LHCN-M2 (cell line): ENCODE measurements at regions not wholly inside any gene's neighbourhood (a gene's known extent, or its start where the extent isn't known, plus 50 kb on each side); places are given as distances from the start of the nearest gene placed in this dataset.
"Not testable (repeated sequence)": the region's sequence is repeated elsewhere in the genome, so short reads cannot be mapped to it uniquely, and the experiment has no call there.

Source experiments
- DNase-seq: peaks from one replicate; pipeline ENCODE4 v3.0.0-alpha.2; 2012; ENCODE audit warnings: low read depth

- DNase-seq, result no peak
Observed at GRCh38 chr3:187540847-187541246, 129.3 kb downstream of the SST start.

DNA sequence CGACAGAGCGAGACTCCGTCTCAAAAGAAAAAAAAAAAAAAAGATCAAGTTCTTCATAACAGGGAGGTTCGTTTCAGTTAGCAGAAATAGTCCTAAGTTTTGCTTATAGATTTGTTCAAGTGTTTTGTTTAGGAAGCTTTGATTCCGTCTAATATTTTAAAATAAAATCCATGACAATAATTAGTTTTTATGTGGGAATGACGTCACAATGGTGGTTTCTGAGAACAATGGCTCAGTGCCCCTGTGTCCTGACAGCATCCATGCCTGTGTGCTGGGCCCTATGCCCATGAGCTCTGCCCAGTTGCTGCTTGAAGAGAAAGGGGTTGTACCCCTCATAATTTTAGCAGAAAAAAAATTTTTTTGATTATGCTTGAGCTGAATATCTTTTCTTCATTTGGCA is 134.0 kb downstream of the SST start:
- DNase-seq, result no peak

- DNase-seq, result no peak
Observed at GRCh38 chr3:187533797-187534196, 136.4 kb downstream of the SST start.

DNA sequence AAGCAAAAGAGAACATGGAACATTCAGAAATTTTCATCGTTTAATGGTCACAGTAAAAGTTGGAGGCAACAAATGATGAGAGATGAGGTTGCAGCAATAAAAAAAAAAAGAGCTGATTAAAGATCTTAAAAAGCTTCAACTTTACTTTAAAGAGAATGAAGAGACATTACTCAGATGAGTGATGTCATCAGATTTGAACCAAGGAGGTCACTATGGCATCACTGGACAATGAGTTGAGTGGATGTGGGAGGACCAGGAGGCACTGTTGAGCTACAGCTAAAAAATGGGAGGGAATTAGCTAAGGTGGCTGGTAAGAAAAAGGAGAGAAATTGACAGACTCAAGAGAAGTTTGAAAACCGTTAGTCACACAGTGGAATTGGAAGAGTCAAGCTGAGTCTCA is 138.4 kb downstream of the SST start:
- DNase-seq, result no peak

DNA sequence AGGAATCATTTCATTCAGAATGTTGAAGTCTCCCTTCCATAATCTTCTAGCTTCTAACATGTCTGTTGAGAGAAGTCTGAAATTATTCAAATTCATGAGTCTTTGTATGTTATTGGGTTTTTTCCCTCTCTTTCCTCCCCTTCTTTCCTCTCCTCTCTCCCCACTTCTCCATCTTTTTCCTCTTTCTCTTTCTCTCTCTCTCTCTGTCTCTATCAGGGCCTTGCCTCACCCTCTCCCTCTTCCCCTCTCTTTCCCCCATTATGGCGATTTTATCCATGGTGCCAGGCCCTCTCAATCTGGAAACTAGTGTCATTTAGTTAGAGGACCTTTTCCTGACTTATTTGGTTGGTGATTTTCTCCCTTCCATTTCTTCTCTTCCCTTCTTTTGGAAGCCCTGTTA is 147.3 kb downstream of the SST start:
- DNase-seq, result no peak

DNA sequence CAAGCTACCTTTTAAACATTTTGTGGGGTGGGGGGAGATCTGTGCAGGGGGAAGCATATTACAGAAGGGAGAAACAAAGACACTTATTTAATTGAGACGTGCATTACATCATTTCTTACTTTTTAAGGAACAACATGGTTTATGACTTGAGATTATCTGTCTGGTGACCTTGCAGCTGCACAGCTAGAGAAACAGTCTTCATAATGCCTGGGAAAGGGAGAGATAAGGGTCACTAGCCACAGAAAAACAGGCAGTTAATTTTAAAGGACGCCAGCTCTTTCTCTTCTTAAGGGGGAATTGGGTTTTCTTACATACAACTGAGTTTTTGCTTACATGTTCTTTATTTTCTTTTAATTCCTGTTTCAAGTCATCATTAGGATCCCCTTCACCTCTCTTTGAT is 147.9 kb downstream of the SST start:
- DNase-seq, result no peak

DNA sequence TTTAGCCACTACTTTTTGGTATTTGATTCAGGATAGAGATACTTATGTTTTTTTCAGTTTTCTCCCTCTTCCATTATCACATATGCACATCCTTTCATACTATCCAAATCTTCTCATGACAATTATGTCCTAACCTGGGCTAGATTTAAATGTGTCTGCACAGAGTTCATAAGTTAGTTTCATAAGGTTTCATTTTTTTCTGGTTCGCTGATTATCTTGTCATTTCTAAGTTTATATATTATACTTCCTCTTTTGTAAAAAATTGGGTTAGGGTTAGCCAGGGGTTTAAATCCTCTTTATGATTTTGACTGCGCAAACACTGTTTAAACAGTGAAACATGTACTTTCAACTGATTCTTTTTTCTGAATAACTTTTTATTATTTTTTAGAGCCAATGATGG is 148.6 kb downstream of the SST start:
- DNase-seq, result no peak

DNA sequence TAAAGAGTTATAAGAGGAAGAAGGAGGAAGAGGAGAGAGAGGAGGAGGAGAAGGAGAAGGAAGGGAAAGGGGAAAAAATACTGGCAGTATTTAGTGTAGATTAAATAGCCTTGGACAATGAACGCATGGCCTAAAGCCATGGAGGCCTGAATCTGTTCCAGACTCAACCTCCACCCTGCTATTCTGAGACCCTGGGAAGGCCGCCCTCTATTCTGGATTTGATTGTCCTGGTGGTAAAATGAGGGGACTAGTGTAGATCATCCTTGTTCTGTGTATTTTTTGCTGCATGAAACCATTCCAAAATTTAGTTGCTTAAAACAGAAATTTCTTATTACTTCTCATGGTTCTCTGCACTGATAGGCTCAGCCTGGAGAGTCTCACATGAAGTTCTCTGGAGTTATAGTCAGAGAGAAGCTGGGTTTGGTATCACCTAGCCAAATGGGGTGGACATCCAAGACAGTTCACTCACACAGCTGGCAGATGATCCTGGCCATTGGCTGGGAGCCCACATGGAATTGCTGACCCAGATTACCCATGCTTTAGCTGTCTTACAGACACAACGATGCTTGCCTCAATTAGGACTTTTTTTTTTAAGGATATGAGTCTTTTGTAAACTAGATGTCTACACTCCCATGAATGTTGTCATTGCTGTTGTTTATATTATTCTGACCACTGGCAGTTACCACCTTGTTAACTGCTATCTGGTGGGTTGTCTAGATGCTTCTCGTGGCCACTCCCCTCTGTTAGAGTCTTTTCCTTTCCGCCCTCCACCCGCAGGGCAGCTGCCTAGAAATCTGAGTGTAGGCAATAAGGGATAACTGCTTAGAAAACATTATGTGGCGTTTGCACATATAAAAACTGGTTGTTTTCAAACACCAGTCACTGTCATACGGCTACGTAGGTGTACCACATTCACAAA is 149.9 kb downstream of the SST start:
- no peak for DNase-seq

GRCh38 chr3:187519428-187519890 is 150.7 kb downstream of the SST start:
- DNase-seq, result no peak

DNA sequence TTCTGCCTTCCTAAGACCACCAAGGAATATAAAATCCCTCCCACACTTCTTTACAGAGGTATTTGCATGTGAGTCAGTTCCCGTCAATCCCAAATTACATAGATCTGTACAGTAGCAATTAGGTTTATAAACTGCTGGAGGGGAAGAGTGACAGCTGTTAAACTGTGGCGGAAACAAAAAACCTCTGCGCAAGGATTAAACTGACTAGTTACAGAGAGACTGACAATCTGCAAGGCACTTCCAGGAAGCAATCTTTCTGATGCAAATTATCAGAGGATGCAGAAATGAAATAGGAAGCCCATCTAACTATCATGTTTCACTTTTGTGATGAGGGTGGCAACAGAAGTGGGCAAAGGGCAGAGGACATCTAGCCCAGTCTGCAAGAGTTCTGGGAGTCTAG is 150.4 kb downstream of the RTP4 start:
- no peak for DNase-seq

DNA sequence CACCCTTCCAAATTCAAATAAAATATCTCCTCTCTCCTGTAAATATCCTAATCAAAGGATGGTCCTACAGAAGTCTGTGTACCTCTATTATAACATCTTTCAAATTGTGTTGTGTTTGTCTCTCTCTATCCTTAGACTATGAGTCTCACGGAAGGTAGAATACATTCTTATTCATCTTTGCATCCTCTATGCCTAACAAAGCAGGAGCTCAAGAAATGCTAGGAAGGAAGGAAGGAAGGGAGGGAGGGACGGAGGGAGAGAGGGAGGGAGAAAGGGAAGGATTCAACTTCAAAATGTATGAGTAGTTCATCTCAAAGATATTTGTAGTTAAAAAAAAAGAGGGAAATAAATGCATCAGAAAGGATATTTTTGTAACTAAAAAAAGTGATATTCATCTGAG is 150.0 kb downstream of the RTP4 start:
- DNase-seq, result no peak

DNA sequence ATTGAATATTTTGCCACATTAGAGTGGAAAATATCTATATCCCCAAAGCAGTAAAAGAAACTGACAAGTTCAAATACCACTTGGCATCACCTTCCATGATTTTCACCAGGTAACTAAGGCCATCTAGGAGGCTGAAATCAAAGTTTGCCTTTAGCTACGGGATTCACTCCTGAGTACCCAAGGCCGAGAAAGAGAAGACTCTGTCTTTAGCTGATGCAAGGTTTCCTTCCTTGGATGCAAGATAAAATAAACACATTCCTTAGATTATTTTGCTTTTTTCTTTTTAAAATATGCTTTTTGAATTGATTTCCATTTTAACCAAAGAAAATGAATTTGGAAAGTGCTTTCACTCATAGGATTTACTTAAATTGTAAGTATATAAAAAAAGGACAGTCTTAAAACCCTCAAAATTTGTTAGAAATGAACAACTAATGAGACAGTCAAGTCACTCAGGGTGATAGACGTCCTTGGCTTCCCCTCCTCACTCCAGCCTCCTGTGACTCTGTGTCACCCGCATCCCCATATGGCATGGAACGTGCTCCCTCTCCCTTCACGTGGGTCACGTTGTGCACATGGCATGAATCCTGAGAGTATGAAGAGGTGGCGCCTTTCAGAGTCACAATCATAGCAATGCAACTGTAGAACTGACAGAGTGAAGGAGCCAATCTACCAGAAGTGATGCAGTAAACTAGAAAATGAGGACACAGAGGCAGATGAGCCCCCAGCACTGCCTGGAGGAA is 148.4 kb downstream of the RTP4 start:
- DNase-seq, result no peak

DNA sequence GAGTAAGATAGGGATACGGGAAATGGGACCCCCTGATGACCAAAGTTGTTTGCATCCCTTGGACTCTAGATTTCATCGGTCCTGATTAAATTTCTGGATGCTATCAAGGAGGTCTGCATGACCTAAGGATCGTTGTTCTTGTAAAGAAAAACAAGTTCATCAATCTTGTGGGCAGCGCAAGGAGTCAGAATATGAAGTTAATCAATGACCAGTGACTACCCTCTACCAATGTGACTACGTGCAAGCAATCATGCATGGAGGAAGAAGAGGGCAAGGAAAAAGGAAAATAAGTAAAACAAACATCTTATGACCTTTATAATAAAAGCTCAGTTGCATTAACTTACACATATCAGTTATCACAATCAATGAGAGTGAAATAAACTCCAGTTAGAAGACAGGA is 139.7 kb downstream of the RTP4 start:
- no peak for DNase-seq

DNA sequence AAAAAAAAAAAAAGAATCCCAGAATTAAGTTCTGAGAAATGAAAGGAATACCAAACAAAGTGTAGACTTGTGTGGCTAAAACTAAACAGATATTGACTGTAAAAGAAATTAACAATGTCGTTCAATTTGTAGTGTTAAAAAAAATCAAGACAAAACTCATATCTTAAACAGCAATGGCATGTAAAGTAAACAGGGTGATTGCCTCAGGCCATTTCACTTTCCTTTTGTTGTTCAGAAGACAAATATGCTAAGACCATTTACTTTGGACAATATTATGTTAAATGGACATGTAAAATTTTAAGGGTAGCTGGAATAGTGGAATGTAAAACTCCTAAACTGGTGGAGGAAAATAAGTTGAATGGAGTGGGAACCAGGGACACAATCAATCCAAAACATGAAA is 139.1 kb downstream of the RTP4 start:
- no peak for DNase-seq

- no peak for DNase-seq
Observed at GRCh38 chr3:187504435-187504834, 136.2 kb downstream of the RTP4 start.

GRCh38 chr3:187498211-187498724 is 130.1 kb downstream of the RTP4 start:
- DNase-seq, result no peak

DNA sequence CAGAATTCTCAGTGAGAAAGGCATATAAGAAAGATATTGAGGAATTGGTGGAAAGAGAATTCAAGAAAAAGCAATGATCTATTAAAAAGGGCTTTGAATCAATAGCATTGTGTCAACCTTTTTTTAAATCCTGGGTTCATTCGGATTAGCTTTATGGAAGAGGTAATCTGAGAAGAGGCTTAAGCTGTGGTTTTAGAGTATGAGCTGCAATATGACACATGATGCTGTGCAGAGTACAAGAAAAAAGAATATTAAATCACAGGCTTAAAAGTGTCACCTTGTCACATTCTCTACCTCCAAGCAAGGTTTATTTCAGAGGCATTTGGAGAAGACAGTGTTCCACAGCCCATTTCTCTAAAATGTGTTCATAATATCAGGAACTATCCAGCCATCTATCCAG is 128.9 kb downstream of the RTP4 start:
- no peak for DNase-seq

DNA sequence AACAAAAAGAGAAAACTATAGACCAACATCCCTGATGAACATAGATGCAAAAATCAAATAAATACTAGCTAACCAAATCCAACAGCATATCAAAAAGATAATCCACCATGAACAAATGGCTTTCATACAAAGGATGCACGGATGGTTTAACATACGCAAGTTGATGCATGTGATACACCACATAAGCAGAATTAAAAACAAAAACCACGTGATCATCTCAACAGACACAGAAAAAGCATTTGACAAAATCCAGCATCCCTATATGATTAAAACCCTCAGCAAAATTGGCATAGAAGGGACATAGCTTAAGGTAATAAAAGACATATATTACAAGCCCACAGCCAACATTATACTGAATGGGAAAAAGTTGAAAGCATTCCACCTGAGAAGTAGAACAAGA is 125.9 kb downstream of the RTP4 start:
- DNase-seq, result not testable (repeated sequence)

- DNase-seq, result no peak
Observed at GRCh38 chr3:187491371-187491770, 123.2 kb downstream of the RTP4 start.

DNA sequence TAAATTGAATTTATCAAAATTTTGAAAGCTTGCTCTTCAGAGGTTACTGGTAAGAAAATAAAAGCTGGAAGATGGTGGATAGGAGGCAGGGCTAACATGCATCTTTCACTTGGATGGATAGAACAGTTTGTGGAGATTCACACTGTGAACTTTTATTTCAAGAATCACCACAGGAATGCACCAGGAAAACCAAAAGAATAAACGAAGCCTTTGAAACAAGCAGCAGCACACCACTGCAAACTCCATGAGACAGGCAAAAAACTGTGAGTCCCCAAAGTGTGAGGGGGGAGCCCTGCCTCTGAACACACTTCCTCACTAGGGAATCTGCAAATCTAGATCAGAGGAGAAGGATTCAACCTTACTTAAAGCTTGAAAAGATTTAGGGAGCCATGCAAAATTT is 122.2 kb downstream of the RTP4 start:
- DNase-seq, result no peak

GRCh38 chr3:187484547-187485295 is 116.5 kb downstream of the RTP4 start:
- no peak for DNase-seq

- no peak for DNase-seq
Observed at GRCh38 chr3:187481426-187481825, 113.2 kb downstream of the RTP4 start.
